SK-N-MC (cell line): ENCODE measurements at regions not wholly inside any gene's neighbourhood (a gene's known extent, or its start where the extent isn't known, plus 50 kb on each side); places are given as distances from the start of the nearest gene placed in this dataset.

Experiments used
- EZH2 ChIP-seq: fragments of 200-600 bp; sonication (generic); IDR thresholded peaks from one replicate; pipeline ENCODE4 v1.6.1; 2017; ENCODE audit warnings: antibody characterized with exemption
- FOXP2 ChIP-seq: optimal IDR thresholded peaks from 2 replicates; pipeline ENCODE3; 2011; ENCODE audit warnings: mild to moderate bottlenecking, moderate library complexity; ENCODE audit not compliant: insufficient read depth; ENCODE audit errors: extremely low read length, control extremely low read depth
- POLR2AphosphoS5 ChIP-seq: IDR thresholded peaks from 2 replicates; pipeline ENCODE4 v1.6.1; 2012; ENCODE audit warnings: mild to moderate bottlenecking, low read depth, low read length, borderline replicate concordance

DNA sequence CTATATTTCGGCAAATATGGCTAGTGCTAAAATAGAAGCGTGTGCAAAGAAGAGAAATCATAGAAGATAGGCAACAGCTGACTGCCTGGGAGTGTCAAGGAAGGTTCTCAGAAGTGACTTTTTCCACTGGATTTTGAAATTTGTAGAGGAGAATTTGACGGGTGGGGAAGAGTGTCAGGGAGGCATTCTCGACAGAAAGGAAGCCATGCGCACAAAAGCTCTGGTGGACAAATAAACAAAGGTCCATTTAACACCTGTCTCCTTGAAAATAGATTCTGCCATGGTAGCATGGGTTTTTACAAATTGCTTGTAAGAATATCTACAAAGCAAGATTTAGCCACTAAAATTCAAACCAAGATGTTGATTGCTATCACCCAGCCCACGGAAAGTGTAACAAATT is 1081.5 kb downstream of the GALC start:
- TF ChIP-seq EZH2 (no peak), POLR2AphosphoS5 (no peak), FOXP2 (no peak)
